ENCODE measurements at regions not wholly inside any gene's neighbourhood (a gene's known extent, or its start where the extent isn't known, plus 50 kb on each side); places are given as distances from the start of the nearest gene placed in this dataset.

- no peak for DNase-seq (ENCODE audit: low read depth in 1 of 2, low spot score in 1 of 2)
Observed at GRCh38 chr18:5601188-5601624, 57.4 kb upstream of the EPB41L3 start.

- no peak for DNase-seq (ENCODE audit: low read depth in 1 of 2, low spot score in 1 of 2)
Observed at GRCh38 chr18:5600378-5601071, 56.7 kb upstream of the EPB41L3 start.

- DNase-seq (ENCODE audit: low read depth in 1 of 2, low spot score in 1 of 2), result no peak
Observed at GRCh38 chr18:5596585-5596984, 52.8 kb upstream of the EPB41L3 start.
